ENCODE measurements at regions not wholly inside any gene's neighbourhood (a gene's known extent, or its start where the extent isn't known, plus 50 kb on each side); places are given as distances from the start of the nearest gene placed in this dataset.

- no peak overlapping the region for H3K4me2 ChIP-seq
- H3K79me2 ChIP-seq (replicated peaks; ENCODE audit: insufficient read depth) = no peaks in the 10 kb centered on the region
- no peaks in the 10 kb centered on the region; the same call in 1 of the 2 replicates for H3K4me1 ChIP-seq (ENCODE audit: insufficient read depth)
- no peak overlapping the region for H3K27ac ChIP-seq (ENCODE audit: low read depth)
- H3K27ac Mint-ChIP-seq = no peak overlapping the region
- H3K36me3 ChIP-seq (ENCODE audit: insufficient read depth) = no peaks in the 10 kb centered on the region
- peaks cover 2% of the 10 kb centered on the region for H3K27me3 Mint-ChIP-seq (ENCODE audit: insufficient read depth, low read depth, poor library complexity)
- H3K4me3 Mint-ChIP-seq = no peak overlapping the region
- peaks cover 11% of the 10 kb centered on the region for H3K4me1 Mint-ChIP-seq
- no peaks in the 10 kb centered on the region for H4K20me1 ChIP-seq (replicated peaks; ENCODE audit: insufficient read depth)
- H3K36me3 Mint-ChIP-seq (ENCODE audit: low read depth) = no peaks in the 10 kb centered on the region
- no peaks in the 10 kb centered on the region for H3K9me2 ChIP-seq (ENCODE audit: insufficient read depth)
- no peaks in the 10 kb centered on the region for H3F3A ChIP-seq (replicated peaks; ENCODE audit: low read depth)
- no peaks in the 10 kb centered on the region for H3K9me3 Mint-ChIP-seq
- H3K27me3 ChIP-seq (ENCODE audit: insufficient read depth) = no peaks in the 10 kb centered on the region
- no peak for ATAC-seq
- no peak for DNase-seq (ENCODE audit: low spot score)
- no peak overlapping the region for H2AFZ ChIP-seq
- no peak overlapping the region for H3K4me3 ChIP-seq
- TF ChIP-seq ZNF462 (CRISPR knock-in tag; IDR thresholded peaks at IDR 0.05) (no peak), EZH2phosphoT487 (IDR thresholded peaks at IDR 0.05; ENCODE audit: unreplicated experiment) (no peak), EZH2 (IDR thresholded peaks at IDR 0.05; ENCODE audit: low read depth, unreplicated experiment) (no peak), CREB1 (CRISPR knock-in tag; IDR thresholded peaks at IDR 0.05; ENCODE audit: low read depth) (no peak)
These were observed 391.0 kb downstream of the TMEM232 start for GRCh38 chr5:110335361-110336066.

Data from GM23338 (cell line).